Activated CD4-positive, CD25-positive, alpha-beta regulatory T cell (primary cell): ENCODE measurements at regions not wholly inside any gene's neighbourhood (a gene's known extent, or its start where the extent isn't known, plus 50 kb on each side); places are given as distances from the start of the nearest gene placed in this dataset.

Source experiments
- DNase-seq, 4 experiments: peaks; one replicate each; lab custom pipeline; 2025; lab: John Stamatoyannopoulos, UW

DNA sequence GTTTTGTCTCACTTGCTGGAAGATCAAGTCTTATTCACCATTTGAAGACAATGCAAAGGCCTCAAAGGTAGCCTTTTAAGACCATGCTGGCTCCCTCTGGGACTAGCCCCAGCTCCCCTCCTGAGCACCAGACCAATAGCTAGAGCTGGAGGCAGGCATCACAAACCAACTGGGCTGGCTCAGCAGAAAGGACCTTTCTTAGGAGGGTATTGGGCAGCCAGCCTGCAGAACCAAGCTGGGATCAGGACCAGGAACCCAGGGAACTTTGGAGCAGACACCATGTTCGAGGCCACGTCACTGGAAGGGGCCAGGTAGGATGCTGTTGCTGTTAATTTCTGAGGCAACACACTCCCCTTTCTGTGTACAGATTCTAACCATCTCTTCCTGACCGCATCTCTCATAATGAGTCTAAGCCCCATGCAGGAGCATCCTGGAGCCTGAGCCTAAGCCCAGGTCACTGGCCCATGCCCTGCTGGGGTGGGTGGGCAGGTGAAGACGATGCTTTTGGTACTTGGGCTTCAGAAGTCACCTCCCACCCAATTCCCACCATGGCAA, 81.4 kb upstream of the KLF13 start:
- DNase-seq: no peak

DNA sequence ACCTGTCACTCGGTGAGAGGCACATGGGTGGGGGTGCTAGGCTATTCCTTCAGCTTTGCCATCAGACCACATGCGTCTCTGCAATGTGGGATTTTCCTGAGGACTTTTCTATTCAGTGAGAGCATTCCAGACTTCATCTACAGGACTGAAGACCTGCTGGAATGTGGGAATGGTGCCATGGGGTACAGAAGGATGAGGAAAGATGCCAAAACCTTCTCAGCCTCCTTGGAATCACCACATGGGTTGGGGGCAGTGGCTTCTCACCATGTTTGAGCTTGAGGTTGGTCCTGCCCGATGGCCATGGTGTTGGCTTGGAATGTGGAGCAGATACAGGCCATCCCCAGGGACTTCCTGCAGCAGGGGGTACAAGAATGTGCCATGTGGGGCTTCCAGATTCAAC, 80.9 kb upstream of the KLF13 start:
- DNase-seq: no peak

DNA sequence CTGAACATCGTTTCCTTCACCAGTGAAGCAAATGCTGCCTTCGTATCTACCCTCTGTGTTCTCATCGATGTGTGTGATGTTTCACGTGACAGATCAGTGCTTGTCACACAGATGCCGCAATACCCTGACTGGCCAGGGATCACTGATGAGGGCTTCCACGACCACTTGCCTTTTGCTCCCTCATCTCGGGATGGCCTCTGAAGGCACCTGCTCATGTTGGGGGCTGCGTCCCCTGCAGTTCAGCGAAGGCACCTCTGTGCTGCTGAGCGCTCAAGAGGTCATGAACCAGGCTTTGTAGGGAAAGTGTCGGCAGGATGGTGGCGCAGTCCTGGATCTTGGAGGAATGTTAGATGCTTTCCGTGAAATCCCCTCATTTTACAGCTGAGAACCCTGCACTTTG, 79.2 kb upstream of the KLF13 start:
- DNase-seq: no peak

DNA sequence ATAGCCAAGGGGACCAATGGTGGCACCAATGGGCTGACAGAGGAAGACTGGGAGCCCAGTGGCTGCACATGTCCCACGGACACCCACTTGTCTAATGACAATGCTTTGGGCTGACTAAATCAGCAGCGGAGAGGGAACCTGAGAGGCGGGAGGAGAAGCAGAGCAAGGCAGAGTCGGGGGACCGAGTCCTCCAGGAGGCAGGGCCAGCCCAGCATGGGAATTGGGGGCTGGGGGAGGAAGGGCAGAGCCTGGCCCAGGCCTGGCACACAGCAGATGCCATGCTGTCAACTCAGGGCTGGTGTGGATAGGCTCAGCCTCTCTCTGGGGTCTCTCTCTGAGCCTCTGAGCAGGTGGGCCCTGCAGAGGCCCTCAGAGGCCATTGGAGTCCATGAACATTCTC, 78.4 kb upstream of the KLF13 start:
- no peak for DNase-seq

DNA sequence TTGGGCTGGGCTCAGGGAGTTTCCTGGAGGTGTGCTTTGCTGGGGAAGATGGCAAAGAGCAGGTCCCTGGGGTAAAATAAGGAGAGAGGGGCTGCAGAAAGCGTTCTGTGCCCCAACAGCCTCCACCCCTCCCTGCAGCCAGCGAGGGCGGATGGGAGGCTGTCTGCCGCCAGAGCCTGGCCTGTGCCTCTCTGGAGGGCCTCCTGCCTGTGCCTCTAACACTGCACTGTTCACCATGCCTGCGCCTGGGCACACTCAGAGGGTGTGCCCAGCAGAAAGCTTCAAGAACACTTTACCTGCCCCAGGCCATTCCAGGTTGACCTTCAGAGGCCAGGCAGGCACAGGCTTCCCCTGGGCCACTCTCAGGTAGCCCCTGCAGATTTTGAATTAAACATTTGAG, 77.7 kb upstream of the KLF13 start:
- no peak for DNase-seq

DNA sequence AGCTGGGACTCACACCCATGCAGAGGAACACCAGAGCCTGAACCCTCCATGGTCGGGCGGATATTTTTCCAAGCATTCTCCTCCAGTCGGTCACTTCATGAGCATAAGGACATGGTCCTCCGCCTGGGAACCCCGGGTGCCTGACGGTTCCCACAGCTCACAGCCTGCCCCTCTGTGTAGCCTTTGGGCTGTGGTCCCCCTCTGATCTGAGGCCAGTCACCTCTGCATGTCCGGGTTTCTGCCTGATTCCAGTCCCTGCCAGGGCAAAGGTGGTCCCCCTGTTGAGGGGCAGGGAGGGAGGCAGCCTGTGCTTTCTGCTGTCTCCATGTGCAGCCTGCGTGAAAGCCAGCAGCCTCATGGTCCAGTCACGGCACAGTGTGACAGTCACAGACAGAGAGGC, 76.6 kb upstream of the KLF13 start:
- no peak for DNase-seq

DNA sequence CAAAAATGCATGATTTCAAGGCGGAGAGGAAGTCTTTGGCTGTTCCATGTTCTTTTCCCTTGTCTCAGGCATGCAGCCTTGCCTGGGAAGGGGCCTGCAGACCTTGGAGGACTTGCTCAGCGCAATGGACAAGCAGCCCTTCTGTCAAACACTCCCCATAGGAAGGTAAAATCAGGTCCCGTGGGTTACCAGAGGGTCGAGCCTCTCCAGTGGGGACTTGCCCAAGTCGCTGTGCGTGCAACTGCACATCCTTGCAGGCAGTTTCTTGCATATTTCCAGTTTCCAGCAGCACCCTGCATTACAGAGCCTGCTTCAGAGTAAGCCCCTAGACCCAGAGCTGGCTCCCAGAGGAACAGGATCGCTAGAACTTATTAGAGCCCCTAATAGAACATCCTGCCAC, 75.5 kb upstream of the KLF13 start:
- no peak for DNase-seq

DNA sequence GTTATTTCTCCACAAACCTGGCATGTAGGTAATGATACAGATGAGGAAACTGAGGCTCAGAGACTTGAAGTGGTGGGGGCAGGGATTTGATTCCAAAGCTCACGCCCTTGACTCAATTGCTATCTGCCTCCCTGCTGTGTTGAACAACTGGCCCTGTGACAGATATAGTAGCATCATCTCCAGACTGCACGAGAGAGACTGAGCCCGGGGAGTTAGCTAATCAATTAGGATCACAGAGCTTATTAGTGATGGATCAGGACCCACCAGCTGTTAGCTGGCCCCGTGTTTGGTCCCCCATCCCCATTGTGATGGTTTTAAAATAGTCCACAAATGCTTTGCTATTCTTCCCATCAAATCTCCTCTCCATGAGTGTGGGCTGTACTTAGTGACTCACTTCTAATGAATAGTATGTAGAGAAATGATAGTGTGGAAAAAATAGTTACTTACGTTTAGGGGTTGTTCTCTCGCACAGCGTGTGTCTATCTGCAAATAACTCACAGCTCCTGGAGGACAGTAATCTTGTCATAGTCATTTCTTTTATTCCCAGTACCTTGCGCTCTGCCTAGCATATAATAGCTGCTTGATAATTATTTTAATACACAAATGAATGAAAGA, 74.4 kb upstream of the KLF13 start:
- DNase-seq: no peak

DNA sequence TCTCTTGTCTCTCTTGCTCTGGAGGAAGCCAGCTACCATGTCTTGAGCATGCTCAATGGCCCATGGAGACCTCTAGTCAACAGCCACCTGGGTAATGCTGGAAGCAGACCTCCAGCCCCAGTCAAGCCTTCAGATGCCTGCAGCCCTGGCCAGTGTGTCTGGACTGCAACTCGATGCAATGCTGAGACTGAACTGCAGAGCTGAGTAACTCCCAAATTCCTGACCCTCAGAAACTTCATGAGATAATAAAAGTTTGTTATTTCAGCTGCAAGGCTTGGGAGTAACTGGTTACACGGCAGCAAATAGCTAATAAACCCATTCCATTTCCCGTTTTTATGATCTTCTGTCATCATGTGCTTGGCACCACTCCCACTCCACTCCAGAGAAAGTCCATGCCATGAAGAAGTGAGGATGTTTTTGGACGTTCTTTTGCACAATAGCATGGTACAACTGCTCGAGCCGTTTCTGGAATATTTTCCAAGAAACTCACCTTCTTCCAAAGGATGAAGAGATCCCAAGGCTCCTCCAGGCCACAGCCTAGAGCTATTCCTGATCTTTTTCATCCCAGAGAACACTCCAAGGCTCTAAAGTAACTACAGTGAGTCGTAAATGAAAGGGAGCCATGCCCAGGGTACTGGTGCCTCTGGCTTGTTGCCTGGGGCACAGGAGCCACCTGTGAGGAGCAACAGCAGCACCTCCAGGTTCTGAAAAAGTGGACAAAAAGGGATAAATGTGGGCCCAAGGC, 72.0 kb upstream of the KLF13 start:
- no peak for DNase-seq

DNA sequence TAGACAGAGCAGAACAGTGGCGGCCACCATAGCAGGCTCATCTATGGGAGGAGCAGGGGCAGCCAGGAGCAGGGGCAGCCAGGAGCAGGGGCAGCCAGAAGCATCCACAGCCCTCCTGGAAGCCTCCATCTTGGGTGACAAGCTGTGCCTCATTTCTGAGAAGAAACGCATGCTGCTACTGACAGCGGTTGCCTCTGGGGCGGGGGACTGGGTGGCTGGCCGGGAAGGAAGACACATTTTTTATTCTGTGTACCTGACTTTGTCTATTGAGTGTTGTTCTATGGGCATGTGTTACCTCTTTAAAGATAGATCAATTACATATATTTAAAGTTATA, 71.5 kb upstream of the KLF13 start:
- DNase-seq: no peak

DNA sequence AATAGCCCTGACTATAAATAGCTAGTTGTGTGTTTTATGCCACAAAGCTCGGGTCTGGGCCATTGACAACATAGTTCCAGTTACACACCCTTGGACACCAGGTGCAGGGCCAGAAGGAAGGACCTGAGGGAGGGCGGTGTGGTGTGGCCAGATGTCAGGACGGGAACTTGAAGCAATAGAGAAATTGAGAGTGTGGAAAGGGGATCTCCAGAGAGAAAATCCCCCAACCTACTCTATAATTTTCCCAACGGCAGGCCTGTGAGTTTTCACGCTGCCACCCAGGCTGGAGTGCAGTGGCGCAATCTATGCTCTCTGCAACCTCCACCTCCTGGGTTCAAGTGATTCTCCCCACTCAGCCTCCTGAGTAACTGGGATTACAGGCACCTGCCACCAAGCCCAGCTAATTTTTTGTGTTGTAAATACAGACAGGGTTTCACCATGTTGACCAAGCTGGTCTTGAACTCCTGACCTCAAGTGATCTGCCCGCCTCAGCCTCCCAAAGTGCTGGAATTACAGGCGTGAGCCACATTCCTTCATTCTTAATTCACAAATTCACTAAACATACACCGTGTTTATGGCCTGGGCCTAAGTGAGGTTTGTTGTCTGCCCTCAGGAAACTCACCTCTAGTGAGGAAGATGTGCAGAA, 70.8 kb upstream of the KLF13 start:
- no peak for DNase-seq

DNA sequence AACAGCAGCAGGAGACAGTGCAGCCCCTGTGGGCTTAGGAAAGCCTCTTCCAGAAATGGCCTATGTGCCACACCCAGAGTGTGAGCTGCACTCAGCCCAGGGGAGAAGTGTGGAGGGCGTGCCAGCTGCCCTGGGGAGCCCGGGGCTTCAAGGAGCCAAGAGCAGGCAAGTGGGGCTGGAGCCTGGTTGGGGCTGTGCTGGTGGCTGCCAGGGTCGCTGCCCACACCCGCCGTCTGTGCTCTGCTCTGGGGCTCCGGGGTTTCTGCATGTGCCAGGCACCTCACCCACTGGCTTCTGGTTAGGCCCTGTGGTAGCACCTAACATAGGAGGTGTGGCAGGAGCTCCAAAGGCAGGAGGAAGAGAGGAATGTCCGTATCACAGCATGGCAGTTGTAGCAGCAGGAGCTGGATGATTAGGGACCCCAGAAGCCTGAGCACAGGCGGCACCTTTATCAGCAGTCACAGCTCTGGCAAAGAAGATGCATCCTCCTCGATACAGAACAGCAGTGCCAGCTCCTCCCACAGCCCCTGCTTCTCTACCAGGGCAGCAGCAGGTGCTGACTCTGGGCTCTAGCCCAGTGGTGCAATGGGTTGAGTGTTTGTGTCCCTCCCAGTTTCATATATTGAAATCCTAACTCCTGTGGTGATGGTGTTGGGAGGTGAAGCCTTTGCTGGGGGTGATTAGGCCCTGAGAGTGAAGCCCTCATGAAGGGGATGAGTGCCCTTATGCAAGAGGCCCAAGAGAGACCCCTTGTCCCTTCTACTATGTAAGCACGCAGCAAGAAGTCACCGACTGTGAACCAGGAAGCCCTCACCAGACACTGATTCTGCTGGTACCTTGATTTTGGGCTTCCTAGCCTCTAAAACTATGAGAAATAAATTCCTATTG, 70.0 kb upstream of the KLF13 start:
- no peak for DNase-seq

DNA sequence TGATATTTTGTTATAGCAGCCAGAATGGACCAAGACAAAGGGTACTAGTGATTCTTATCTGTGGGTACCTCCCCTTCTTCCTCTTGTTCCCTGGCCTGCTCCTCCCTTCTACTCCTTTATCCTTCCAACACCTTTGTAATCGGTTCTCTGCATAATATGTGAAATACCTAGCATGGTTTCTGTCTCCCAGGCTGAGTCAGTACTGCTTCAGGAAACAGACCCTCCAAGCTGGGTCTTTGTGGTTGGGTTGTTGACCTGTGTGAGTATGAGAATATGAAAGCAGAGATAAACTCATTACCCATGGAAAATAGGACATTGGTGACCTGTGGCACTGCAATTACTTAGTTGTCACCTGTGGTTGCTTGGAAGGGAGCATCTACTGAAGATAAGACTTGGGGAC, 69.3 kb upstream of the KLF13 start:
- no peak for DNase-seq

DNA sequence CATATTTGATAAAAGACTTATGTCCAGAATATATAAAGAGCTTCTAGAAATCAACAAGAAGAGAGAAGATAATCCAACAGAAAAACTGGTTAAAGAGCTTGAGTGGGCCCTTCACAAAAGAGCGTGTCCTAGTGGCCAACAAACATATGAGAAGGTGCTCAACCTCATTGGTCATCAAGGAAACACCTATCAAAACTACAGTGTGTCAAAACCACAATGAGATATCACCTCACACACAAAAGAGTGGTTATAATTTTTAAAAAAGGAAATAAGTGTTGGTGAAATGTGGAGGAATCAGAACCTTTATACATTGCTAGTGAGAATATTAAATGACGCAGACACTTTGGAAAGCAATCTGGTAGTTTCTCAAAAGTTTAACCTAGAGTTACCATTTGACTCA, 68.4 kb upstream of the KLF13 start:
- DNase-seq: no peak

DNA sequence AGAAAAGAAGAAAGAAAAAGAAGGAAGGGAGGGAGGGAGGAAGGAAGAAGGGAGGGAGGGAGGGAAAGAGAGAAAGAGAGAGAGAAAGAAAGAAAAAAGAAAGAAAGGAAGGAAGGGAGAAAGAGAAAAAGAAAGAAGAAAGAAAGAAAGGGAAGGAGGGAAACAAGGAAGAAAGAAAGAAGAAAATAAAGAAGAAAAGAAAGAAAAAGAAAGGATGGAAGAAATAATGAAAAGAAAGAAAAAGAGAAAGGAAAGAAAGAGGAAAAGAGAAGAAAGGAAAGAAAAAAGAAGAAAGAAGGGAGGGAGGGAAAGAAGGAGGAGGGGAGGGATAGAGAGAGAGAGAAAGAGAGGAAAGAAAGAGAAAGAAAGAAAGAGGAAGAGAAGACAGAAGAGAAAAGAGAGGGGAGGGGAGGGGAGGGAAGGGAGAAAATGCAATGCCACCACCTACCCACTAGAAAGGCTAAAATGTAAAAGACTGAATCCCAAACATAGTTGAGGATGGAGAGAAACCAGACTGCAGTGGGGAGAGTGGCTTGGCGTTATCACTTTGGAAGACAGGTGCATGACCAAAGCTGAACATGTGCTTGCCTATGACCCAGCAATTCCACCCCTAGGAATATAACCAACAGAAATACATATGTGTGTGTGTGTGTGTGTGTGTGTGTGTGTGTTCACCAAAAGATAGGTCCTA, 66.9 kb upstream of the KLF13 start:
- DNase-seq: no peak

DNA sequence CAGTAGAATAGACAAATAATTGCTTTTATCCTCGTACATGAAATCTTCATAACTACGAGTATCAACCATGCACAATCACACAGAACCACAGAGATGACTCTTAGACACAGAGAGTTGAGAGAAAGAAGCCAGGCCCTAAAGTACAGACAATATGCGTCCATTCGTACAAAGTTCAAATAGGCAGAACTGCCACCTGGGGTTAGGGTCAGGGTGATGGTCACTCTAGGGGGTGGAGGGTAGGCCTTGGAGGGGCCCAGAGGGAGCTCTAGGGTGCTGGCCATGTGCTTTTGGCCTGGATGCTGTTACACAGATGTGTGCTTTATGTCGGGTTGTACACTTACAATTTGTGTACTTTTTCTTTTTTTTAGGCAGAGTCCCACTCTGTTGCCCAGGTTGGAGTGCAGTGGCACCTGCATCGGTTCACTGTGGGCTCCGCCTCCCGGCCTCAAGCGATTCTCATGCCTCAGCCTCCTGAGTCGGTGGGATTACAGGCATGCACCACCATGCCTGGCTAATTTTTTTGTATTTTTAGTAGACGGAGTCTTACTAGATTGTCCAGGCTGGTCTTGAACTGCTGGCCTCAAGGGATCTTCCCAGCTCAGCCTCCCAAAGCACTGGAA, 65.9 kb upstream of the KLF13 start:
- no peak for DNase-seq

DNA sequence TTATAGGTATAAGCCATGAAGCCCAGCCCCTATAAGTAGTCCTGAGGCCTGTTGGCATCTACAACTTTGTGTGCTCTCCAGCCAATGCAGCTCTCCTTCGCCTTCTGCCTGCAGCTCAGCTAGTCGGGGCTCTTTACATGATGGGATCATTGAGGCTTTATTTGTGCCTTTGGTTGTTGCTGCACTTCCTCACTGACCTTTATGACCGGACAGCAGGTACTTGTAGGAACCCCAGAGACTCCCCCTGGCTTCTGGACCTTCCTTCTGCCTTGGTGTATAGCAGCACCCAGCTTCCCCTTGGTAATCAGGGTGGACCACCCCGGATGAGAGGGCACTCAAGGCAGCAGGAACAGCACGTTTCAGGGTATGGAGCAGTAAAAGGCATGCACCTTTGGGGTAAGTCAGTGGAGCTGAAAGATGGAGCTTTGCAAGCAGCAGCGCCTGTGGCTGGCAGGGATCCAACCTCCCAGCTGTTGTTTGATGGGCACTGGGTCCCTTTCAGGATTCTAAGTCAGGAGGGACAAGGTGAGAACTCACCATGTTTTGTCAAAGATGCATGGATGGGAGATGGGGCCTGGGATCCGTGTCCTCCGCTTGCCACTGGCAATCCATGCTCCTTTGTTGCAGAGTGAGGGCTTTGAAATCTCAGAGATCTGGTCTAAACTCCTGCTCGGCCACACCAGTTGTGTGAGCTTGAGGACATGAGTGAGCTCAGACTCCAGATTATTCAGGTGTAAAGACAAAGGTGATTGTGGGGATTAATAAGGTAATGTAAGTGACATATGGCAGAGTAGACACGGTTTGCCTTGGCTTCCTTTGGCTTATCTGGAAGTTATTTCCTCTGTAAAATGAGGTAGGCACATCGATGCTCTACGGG, 65.1 kb upstream of the KLF13 start:
- no peak for DNase-seq

DNA sequence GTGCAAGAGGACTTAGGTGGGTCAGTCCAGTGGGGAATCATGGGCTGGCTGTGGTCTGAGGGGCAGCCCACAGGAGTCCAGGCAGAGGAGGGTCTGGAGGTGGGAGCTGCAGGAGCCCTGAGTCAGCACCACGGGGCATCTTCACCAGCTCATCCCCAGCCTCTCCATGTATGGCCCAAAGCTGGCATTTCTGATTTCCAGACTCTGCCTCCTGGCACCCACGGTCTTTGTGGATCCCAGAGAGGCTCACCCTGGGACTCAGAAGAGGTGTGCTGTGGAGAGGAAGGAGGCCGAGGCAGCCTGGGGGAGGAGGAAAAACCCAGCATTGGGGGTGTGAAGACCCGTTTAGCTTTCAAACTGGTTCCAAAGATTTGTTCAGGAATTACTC, 64.5 kb upstream of the KLF13 start:
- no peak for DNase-seq

DNA sequence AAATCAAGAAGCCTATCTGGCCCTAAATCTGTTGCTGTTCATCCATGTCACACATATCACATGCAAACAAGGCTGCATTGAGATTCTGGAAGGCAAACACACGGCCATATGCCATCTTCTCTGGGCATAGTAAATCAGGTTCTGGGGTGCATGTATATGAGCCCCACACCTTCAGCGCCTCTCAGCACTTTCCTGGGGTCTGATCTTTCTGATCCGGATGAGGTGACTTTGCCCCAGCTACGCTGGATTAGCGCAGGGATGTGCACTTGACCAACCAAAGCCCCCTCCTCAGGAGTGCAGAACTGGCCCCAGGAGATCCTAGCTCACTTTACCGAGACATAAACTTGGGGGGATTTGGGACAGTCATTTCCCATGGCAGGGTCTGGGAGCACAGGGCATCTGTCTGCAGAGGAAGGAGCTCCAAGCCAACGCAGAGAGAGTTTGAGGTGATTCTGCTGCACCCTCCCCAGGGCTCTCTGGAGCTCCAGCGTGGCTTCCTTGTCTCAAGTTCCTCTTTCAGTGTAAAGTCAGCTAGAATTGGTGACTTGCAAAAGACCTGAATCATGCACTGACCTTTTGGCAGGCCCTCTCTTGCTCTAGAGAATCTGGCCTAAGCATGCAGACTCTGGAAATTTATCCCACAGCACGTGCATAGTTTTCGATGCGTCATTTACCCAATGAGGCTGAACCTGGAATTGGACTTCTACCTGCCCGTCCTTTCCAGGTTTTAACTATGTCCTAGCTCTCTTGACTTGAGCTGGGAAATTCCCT, 63.5 kb upstream of the KLF13 start:
- DNase-seq: no peak
